Spleen (tissue), 11 donors: ENCODE measurements at regions not wholly inside any gene's neighbourhood (a gene's known extent, or its start where the extent isn't known, plus 50 kb on each side); places are given as distances from the start of the nearest gene placed in this dataset.
"Not testable (repeated sequence)": the region's sequence is repeated elsewhere in the genome, so short reads cannot be mapped to it uniquely, and the experiment has no call there.

Experiments used
- DNase-seq: peaks from one replicate; pipeline ENCODE4 v3.0.0-alpha.2; 2020
- H3K27ac ChIP-seq, 8 donors: fragments of 200-600 bp; sonication (generic) in 7 of 8; 1 replicate in 4 of 8; 2 replicates in 4 of 8; pipeline versions ENCODE4 v1.5.0 to v1.8.0; 2016 to 2021; ENCODE audit warnings: inconsistent platforms in 4 of 8, mild to moderate bottlenecking in 4 of 8, moderate library complexity in 1 of 8
- H3K27me3 ChIP-seq, 7 donors: fragments of 200-600 bp; sonication (generic) in 6 of 7; replicated peaks in 1 of 7; 1 replicate in 4 of 7; 2 replicates in 3 of 7; pipeline versions ENCODE4 v1.5.0 to v1.8.0; 2016 to 2021; ENCODE audit warnings: inconsistent platforms in 3 of 7, mild to moderate bottlenecking in 1 of 7
- H3K36me3 ChIP-seq, 6 donors: fragments of 200-600 bp; sonication (generic) in 5 of 6; 1 replicate in 4 of 6; 2 replicates in 2 of 6; pipeline versions ENCODE4 v1.5.0 to v1.8.0; 2016 to 2021; ENCODE audit warnings: inconsistent platforms in 2 of 6
- H3K4me1 ChIP-seq, 6 donors: fragments of 200-600 bp; sonication (generic) in 5 of 6; 1 replicate in 3 of 6; 2 replicates in 3 of 6; pipeline versions ENCODE4 v1.5.0 to v1.8.0; 2016 to 2021; ENCODE audit warnings: inconsistent platforms in 3 of 6
- H3K4me3 ChIP-seq, 8 donors: fragments of 200-600 bp; sonication (generic) in 7 of 8; 1 replicate in 4 of 8; 2 replicates in 4 of 8; pipeline versions ENCODE4 v1.5.0 to v1.8.0; 2016 to 2021; ENCODE audit warnings: inconsistent platforms in 4 of 8, mild to moderate bottlenecking in 4 of 8, moderate library complexity in 2 of 8
- H3K9me3 ChIP-seq, 8 donors: fragments of 200-600 bp; sonication (generic) in 7 of 8; 1 replicate in 4 of 8; 2 replicates in 4 of 8; pipeline versions ENCODE4 v1.5.0 to v1.8.0; 2016 to 2021; ENCODE audit warnings: inconsistent platforms in 4 of 8
- POLR2A ChIP-seq, 3 donors: fragments of 450-650 bp; IDR thresholded peaks; one replicate each; pipeline ENCODE4 v1.5.1; 2017; ENCODE audit warnings: antibody characterized with exemption in 3 of 3, mild to moderate bottlenecking in 1 of 3
- POLR2AphosphoS5 ChIP-seq, 3 donors: sonication (generic); formaldehyde crosslinking; IDR thresholded peaks; one replicate each; pipeline ENCODE4 v1.5.1; 2017; ENCODE audit warnings: antibody characterized with exemption in 3 of 3
- WGBS, 5 donors: extraction: QIAGEN DNeasy Blood & Tissue Kit in 3 of 5; methylation state at CpG; one replicate each; pipeline versions ENCODE4 v1.1.5 to v1.1.7; 2013 to 2018; 5-methylcytosine and 5-hydroxymethylcytosine counted together
- intact Hi-C: fragments of 100-400 bp; cut with DNase I; formaldehyde crosslinking; loops from one replicate; pipeline ENCODE4 v1.15.0; 2023; ENCODE audit warnings: low total_unique reads
- TF ChIP-seq, protein P1 (sequence below), 11 experiments: fragments of 200-600 bp in 7 of 11; fragments of 450-650 bp in 4 of 11; sonication (generic) in 4 of 11; IDR thresholded peaks in 8 of 11; conservative IDR thresholded peaks in 3 of 11; 1 replicate in 7 of 11; 2 replicates in 4 of 11; pipeline versions ENCODE4 v1.4.0 to v1.8.0; 2016 to 2021; ENCODE audit warnings: antibody characterized with exemption in 11 of 11, inconsistent platforms in 4 of 11, mild to moderate bottlenecking in 1 of 11
- donor health status: healthy with polysubstance abuse.
- donor health status: DM: no; HTN: no; CAD: no; lungs with moderate emphysema.
- donor health status: DM: no; HTN: no; CAD: no.
- donor health status: Bipolar disorder and iron deficiency.
- donor health status: healthy.
- donor health status: DM: no; HTN: no; CAD: no.
- donor health status: DM: yes; HTN: yes; CAD: no.

DNA sequence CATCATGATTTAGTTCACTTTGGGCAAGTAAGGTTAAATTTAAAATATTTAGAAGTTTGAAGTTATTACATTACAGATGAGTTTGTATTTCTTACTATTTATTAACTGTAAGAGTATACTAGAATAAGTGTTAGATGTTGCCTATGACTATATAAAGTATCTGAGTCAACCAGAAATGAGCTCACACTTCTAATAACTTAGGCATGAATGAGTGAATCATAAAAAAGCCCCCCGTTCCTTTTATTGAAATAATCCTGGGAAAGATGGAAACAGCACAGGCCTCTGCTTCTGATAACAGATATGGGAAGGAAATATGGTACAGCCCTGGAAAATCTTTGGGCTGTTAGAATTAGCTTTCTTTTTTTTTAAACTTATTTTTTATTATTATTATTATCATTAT is 66.6 kb upstream of the TGFBR2 start:
- no peaks in the 10 kb centered on the region for H3K36me3 ChIP-seq
- H3K4me1 ChIP-seq, result no peaks in the 10 kb centered on the region
- H3K9me3 ChIP-seq, result no peaks in the 10 kb centered on the region
- no peak overlapping the region for H3K27ac ChIP-seq
- no peak for DNase-seq
- H3K27me3 ChIP-seq, result no peaks in the 10 kb centered on the region
- TF ChIP-seq, protein P1, sequence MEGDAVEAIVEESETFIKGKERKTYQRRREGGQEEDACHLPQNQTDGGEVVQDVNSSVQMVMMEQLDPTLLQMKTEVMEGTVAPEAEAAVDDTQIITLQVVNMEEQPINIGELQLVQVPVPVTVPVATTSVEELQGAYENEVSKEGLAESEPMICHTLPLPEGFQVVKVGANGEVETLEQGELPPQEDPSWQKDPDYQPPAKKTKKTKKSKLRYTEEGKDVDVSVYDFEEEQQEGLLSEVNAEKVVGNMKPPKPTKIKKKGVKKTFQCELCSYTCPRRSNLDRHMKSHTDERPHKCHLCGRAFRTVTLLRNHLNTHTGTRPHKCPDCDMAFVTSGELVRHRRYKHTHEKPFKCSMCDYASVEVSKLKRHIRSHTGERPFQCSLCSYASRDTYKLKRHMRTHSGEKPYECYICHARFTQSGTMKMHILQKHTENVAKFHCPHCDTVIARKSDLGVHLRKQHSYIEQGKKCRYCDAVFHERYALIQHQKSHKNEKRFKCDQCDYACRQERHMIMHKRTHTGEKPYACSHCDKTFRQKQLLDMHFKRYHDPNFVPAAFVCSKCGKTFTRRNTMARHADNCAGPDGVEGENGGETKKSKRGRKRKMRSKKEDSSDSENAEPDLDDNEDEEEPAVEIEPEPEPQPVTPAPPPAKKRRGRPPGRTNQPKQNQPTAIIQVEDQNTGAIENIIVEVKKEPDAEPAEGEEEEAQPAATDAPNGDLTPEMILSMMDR (IDR thresholded peaks at IDR 0.05 in 8 of 11, conservative IDR thresholded peaks at IDR 0.05 in 3 of 11), result no peak
- no peak for TF ChIP-seq POLR2AphosphoS5 (IDR thresholded peaks at IDR 0.05)
- TF ChIP-seq POLR2A (IDR thresholded peaks at IDR 0.05), result no peak
- 84 to 91% (median 88%) methylated on average over 1 of the region's 1 CpG for WGBS, 5 donors
- no peak overlapping the region for H3K4me3 ChIP-seq
- intact Hi-C loops, result no loop called here

DNA sequence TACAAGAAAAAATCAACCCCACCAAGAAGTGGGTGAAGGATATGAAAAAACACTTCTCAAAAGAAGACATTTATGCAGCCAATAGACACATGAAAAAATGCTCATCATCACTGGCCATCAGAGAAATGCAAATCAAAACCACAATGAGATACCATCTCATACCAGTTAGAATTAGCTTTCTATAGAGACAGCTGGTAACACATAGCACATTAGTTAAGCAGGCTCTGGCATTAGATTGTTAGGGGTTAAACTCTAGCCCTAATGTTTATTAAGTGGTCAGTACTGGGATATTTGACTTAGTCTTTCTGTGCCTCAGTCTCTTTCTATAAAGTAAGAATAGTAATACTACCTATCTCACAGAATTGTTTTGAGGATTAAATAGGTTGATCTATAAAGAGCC is 65.2 kb upstream of the TGFBR2 start:
- H3K4me1 ChIP-seq, H3K27ac ChIP-seq, intact Hi-C loops, H3K36me3 ChIP-seq, DNase-seq, H3K27me3 ChIP-seq, H3K4me3 ChIP-seq, H3K9me3 ChIP-seq: not testable (repeated sequence)

DNA sequence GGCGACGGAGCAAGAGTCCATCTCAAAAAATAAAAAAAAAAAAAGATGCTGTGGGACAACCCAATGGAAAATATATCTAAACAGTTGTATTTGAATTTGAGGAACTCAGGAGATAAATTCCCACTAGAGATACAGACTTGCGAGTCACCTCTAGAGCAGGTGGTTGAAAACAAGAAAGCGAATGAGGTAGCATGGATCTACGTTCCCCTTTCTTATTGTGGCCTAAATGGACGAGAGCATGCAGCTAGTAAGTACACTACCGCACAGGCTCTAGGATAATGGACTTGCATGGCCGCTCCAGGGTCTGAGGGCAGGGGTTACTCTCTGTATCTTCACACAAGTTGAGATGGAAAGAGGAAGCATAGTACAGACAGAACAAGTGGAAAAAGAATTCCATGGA is 63.5 kb upstream of the TGFBR2 start:
- 93 to 98% (median 95%) methylated on average over 8 of the region's 8 CpGs for WGBS, 5 donors
- TF ChIP-seq POLR2A (IDR thresholded peaks at IDR 0.05) (no peak), POLR2AphosphoS5 (IDR thresholded peaks at IDR 0.05) (no peak)
- TF ChIP-seq, protein P1 (IDR thresholded peaks at IDR 0.05 in 8 of 11, conservative IDR thresholded peaks at IDR 0.05 in 3 of 11), result no peak
- Histone ChIP-seq H3K9me3 (no peaks in the 10 kb centered on the region), H3K4me1 (no peaks in the 10 kb centered on the region), H3K36me3 (no peaks in the 10 kb centered on the region), H3K27ac (no peak overlapping the region), H3K27me3 (no peaks in the 10 kb centered on the region), H3K4me3 (no peak overlapping the region)
- intact Hi-C loops, result no loop called here
- no peak for DNase-seq

DNA sequence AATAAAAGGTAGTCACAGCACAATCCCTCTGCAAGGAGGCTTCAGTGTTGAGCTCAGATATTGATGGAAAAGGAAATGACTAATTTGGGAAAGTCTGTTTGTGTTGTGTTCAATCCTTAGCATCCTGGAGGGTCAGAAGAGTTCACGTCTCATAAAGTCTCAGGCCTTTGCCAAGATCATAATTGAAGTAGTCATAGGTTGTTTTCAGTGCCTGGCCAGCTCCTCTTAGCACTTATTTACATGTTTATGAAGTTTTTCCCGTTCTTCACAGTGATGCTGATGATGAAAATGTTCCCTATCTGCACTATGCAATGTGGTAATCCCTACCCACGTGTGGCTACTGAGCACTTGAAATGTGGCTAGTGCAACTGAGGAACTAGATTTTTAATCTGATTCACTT is 61.6 kb upstream of the TGFBR2 start:
- no peak for DNase-seq
- no peaks in the 10 kb centered on the region for H3K9me3 ChIP-seq
- no peak overlapping the region for H3K4me3 ChIP-seq
- H3K4me1 ChIP-seq, result no peaks in the 10 kb centered on the region
- intact Hi-C loops, result no loop called here
- H3K36me3 ChIP-seq, result no peaks in the 10 kb centered on the region
- 57 to 78% (median 70%) methylated on average over 3 of the region's 3 CpGs for WGBS, 5 donors
- H3K27me3 ChIP-seq, result no peaks in the 10 kb centered on the region
- H3K27ac ChIP-seq, result no peak overlapping the region
- TF ChIP-seq, protein P1 (IDR thresholded peaks at IDR 0.05 in 8 of 11, conservative IDR thresholded peaks at IDR 0.05 in 3 of 11), result no peak
- no peak for TF ChIP-seq POLR2AphosphoS5 (IDR thresholded peaks at IDR 0.05)

DNA sequence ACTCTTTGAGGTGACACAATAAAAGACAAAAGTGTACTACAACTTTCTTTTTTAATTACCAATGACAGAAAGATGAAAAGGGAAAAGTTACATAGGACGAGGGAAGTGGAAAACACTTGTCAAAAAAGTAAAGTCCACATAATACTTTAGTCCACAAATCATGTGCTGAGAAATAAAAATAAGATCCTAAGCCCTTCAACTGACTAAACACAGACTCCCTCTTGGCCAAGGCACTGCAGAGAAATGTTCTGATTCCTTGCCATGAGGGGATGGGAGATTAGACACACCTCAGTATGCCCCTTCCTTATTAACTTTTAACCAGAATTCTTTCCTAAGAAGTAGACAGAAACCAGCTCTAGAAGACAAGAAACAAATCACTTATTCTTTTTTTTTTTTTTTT is 59.5 kb upstream of the TGFBR2 start:
- TF ChIP-seq, protein P1 (IDR thresholded peaks at IDR 0.05 in 8 of 11, conservative IDR thresholded peaks at IDR 0.05 in 3 of 11), result no peak
- TF ChIP-seq POLR2AphosphoS5 (IDR thresholded peaks at IDR 0.05) (no peak), POLR2A (IDR thresholded peaks at IDR 0.05) (no peak)
- intact Hi-C loops, result no loop called here
- no peak for DNase-seq
- H3K27me3 ChIP-seq, result no peaks in the 10 kb centered on the region
- H3K4me1 ChIP-seq, result peaks cover 0 to 17% (median 2%) of the 10 kb centered on the region in 6 donors
- H3K9me3 ChIP-seq, result no peaks in the 10 kb centered on the region
- H3K4me3 ChIP-seq, result no peak overlapping the region
- H3K36me3 ChIP-seq, result no peaks in the 10 kb centered on the region
- H3K27ac ChIP-seq, result no peak overlapping the region
- WGBS, 5 donors, result 82 to 89% (median 85%) methylated on average over 1 of the region's 1 CpG
